ENCODE measurements at regions not wholly inside any gene's neighbourhood (a gene's known extent, or its start where the extent isn't known, plus 50 kb on each side); places are given as distances from the start of the nearest gene placed in this dataset.
"Not testable (repeated sequence)": the region's sequence is repeated elsewhere in the genome, so short reads cannot be mapped to it uniquely, and the experiment has no call there.

DNA sequence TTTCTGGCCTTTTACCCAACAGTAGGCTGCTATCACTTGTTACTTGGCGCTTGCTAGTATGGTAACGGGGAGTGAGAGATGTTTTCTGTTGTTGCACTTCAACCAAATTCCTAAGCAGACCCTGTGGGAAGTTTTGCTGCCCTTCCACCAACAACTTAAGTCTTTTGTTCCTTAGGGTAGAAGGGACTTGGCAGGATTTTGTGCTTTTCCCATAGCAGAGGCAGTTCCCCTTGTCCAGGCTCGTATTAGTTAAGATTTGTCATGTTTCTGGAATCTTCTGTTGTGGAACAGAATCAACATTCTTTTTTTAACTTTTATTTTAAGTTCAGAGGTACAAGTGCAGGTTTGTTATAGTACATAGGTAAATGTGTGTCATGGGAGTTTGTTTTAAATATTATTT is 73.2 kb upstream of the SGIP1 start:
- no peak for DNase-seq (ENCODE audit: low spot score)

DNA sequence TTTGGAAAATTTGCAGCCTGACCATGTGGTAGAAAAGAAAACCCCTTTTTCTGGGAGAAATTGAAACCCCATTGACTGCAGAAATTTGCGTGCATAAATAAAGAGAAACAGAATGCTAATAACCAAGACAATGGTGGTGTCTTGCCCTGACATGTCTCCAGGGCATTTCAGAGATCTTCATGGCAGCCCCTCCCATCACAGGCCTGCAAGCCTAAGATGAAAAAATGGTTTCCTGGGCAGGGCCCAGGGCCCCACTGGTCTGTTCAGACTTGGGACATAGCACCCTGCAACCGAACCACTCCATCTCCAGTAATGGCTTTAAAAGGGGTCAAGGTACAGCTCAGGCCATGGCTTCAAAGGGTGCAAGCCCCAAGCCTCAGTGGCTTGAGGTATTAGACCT is 71.6 kb upstream of the SGIP1 start:
- DNase-seq (ENCODE audit: low spot score): no peak

DNA sequence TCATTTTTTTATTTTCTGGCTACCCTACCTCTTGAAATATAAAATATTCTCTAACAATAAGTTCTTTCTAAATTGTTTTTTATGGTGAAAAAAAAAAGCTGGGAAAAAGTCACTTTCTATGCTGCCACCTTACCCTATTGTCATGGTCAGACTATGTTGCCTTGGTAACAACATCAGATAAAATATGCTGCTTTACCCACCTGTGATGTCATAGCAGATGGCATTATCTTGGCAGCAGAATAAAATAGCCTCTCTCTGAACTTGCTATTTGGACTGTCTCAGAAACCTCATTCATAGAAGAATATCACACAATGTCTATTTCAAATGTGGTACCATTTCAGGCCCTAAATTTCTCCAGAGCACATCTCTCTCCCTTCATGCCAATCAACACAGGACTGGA is 69.6 kb upstream of the SGIP1 start:
- no peak for DNase-seq (ENCODE audit: low spot score)

- no peak for DNase-seq (ENCODE audit: low spot score)
These were observed 69.2 kb upstream of the SGIP1 start for GRCh38 chr1:66464802-66465201.

DNA sequence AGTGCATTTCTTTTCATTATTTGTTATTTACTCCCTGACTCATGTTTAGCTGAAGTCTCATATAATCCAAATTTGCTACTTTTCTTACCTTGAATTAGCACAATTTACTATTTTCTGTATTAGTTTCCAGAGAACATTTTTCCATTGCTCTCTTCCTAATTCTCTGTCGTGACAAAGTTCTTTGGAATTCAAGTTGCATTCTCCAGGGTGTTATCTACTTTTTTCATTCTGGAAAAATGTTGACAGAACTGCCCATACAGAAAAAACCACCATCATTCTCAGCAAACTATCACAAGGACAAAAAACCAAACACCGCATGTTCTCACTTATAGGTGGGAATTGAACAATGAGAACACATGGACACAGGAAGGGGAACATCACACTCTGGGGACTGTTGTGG is 67.3 kb upstream of the SGIP1 start:
- DNase-seq (ENCODE audit: low spot score): not testable (repeated sequence)

DNA sequence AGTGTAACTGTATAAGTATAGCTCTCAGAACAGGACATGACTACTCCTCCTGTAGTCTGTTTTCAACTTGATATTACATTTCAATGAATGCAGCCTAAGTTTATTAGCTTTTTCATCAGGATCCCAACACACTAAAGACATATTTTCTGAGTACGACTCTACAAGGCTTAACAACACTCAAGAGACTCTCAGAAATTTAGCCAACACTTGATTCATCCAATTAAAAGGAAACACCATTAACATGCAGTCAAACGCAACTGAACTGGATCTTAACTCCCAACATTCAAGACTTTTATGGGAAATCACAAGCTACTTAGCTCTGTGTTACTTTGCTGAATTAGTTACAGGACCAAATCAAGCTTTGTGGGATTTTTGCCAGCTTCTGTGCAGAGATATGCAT is 65.2 kb upstream of the SGIP1 start:
- no peak for DNase-seq (ENCODE audit: low spot score)

GRCh38 chr1:66475940-66476339 is 58.0 kb upstream of the SGIP1 start:
- no peak for DNase-seq (ENCODE audit: low spot score)

DNA sequence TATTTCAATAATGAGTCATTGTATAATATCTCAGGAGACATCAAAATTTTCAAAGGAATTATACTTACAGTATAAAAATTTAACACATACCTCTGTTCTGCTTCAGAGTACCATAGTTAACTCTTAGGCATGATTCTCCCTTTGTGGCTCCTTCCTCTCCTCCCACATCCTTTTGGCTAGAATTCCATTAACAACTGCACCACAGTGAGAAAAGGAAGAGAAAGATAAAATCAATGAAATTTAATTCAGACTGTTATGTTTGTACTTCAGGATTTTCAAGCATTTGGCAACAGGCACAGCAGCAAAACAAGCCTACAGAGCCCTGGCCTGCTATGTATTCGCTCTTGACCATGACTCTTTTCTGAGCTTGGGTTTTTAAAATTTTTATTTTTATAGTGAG is 57.2 kb upstream of the SGIP1 start:
- no peak for DNase-seq (ENCODE audit: low spot score)

DNA sequence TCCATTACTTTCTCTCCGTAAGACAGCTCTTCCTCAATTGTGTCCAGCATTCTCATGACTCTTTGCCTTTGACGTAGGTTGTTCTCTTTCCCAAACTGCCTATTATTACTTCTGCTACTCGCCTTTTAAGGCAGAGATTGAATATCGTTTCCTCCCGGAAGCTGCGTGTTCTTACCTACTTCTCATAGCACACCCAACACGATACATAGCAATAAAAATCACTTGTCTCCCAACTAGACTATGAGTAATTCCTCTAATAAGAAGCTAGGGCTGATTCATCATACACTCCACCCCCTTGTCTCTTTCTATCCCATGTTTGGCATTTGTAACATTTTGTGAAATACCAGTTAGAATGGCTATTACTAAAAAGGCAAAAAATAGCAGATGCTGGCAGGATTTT is 55.8 kb upstream of the SGIP1 start:
- DNase-seq (ENCODE audit: low spot score): peak; percentile 8

DNA sequence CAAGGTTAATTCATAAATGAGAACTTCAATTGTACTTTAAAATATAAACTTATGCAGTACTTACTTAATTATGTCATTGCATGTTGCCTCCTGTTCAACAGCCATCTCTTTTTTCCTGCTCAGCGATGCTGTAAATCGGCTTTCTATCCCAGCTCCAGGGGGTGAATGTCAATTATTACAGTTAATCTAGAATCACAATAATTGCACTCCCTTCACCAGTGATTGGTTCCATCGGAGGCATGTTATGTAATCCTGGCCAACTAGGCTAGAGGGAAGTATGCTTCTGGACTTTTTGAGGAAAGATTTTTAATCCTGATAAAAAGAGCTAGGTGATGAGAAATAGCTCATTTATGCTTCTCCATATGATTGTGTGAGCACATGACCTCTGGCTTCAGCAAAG is 53.8 kb upstream of the SGIP1 start:
- DNase-seq (ENCODE audit: low spot score): no peak

DNA sequence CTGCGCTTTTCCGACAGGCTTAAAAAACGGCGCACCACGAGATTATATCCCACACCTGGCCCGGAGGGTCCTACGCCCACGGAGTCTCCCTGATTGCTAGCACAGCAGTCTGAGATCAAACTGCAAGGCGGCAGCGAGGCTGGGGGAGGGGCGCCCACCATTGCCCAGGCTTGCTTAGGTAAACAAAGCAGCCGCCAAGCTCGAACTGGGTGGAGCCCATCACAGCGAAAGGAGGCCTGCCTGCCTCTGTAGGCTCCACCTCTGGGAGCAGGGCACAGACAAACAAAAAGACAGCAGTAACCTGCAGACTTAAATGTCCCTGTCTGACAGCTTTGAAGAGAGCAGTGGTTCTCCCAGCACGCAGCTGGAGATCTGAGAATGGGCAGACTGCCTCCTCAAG is 52.7 kb upstream of the SGIP1 start:
- peak; percentile 27 for DNase-seq (ENCODE audit: low spot score)

Measured in LoVo (cell line).